HG02840 (cell line): ENCODE measurements at regions not wholly inside any gene's neighbourhood (a gene's known extent, or its start where the extent isn't known, plus 50 kb on each side); places are given as distances from the start of the nearest gene placed in this dataset.

Experiments used
- ATAC-seq: cut with Tn5 transposase; IDR thresholded peaks from one replicate; pipeline ENCODE4 v1.9.1; 2021; ENCODE audit warnings: mild to moderate bottlenecking, moderate library complexity, moderate number of reproducible peaks; ENCODE audit not compliant: unreplicated experiment, low FRiP score

DNA sequence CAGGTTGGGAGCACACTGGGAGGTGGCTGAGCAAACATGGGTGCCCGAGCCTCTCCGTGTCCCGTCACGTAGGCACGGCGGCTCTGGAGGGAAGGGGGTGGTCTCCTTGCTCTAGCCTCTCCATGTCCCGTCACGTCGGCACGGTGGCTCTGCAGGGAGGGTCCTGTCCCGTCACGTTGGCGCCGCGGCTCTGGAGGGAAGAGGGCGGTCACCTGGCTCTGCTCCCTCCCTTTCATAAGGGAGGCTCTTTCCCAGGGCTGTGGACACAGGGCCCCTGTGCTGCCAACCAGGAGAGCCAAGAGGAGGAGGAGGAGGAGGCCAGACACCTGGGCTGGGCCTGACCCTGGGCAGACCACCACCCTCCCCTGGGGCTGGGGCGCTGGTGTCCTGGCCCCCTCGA, 1173.7 kb downstream of the BRD1 start:
- ATAC-seq = no peak

- no peak for ATAC-seq
Observed at GRCh38 chr22:48653306-48653705, 1174.4 kb downstream of the BRD1 start.

GRCh38 chr22:48652796-48653195, 1174.9 kb downstream of the BRD1 start:
- no peak for ATAC-seq

DNA sequence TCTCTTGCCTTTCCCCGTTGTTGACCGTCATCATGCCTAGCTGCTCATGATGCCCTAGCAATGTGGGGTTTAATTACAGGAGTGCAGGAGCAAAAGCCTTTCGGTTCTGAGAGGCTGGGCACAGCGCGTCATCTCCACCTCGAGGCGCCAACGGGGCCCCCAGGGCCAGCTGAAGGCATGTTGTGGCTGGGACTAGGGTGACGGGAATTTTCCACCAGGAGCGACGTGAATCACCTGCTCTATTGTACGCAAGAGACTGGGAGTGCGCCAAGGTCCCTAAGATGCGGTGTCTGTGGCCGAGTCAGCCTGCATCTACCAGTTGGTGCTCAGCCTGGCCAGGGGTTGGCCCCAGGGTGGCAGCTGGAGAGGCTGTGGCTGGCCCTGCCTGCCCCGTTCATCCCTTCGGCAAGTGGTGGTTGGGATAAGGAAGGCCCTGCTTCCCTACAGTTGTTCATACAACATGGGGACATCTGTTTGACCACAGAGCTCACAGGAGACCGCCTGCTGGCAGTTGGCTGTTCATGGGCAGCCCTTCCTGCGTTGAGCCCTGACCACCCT, 1175.6 kb downstream of the BRD1 start:
- no peak for ATAC-seq

GRCh38 chr22:48651036-48651890, 1176.4 kb downstream of the BRD1 start:
- ATAC-seq = no peak

DNA sequence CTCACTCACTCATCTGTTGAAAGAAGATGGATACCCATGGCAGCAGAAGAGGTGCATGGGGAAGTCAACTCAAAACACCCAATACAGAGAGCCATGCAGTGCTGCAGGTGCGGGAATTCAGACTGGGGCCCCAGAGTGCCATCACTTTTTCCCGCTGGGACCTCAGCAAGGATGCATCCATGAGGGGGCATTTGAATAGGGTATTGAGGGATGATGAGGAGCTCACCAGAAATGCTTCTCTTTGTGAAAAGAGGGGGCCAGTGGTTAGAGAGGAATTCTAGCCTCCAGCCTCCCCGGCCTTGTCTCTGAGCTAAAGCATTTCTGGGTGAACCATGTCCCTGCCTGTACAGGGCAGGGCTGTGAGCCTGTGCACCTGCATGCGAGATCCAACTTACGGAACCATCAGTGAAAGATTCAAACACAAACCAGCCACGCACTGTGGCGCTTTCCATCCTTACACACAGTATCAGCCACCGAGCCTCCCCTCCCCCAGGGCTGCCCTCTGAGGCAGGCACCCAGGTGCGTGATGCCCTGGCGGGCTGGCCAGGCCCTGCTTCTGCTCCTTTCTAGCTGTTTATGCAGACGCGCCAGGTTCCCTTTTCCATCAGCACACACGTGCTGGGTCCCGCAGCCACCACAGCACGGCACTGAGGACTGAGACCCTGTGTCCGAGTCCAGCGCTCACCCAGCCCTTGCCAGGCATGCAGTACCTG, 1177.2 kb downstream of the BRD1 start:
- ATAC-seq = no peak

DNA sequence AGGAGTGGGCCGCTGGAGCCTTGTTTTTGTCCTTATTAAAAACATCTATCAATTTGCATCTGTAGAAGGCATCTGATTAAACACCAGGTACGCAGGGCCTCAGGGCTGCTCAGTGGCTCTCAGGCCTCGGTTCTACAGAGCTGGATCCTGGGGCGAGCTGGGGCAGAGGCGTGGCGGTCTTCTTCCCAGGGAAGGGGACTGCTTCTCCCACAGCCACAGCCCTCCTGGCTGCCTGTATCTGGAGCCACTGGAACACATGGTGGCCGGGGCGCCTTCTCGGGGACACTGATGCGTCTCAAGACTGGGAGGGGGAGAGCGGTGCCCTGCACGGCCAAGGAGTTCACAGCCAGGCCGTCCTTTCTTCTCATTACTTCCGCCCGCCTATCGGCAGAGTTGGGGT, 1178.2 kb downstream of the BRD1 start:
- no peak for ATAC-seq

DNA sequence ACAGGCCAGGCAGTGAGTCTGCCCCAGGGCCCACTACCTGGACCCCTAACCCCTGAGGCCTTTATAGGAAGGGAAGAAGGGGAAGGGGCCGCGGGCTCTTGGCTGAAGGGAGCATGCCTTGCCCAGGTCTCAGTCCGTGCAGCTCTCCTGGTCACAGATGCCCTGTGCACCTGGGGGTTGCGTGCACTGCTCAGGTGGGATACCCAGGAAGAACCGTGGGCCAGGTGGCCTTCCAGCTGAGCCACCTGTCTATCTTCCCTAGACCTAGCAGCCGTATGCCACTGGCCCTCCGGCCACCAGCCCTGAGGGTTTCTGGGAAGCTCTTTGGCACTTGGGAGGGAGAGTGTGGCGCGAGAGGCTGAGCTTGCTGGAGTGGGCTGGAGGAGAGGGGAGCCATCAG, 1178.6 kb downstream of the BRD1 start:
- no peak for ATAC-seq

DNA sequence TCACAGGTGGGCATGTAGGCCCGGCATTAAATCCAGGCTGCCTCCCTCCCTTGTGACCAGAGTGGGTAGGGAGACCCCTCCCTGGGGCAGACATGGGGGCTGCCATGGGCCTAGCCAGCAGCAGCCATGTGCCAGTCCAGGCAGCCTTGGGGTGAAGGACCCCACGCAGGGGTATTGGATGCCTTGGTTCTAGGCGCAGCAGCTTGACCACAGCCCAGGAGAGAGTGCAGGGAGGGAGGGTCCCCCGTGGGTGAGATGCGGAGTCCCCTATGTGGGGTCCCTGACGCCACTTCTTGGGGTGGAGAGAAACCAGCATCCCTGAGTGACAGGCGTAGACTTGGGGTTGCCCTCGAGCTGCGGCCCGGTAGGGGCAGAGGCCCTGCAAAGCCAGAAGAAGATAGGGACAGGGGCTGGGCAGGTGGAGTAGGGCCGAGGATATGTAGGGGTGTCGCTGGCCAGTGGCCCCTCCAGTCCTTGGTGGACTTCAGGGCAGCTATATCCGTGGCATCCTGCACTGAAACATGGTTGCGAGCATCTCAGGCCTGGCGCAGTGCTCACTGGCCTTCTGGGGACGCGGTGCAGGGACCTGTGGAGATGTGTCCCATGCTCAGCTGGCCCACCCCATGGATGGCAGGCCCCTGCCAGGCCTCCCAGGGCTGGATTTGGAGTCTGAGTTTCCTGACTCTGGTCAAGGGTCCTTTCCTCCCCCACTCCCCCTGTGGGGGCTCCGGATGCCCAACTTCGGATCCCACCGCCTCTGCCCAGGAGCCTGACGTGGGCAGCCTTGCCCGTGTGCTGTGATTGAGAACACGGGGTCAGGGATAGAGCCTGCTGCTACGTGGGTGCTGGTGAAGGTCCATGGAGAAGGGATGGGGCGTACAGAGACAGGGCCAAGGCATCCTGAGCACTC, 1179.8 kb downstream of the BRD1 start:
- ATAC-seq = no peak

- no peak for ATAC-seq
Observed at GRCh38 chr22:48647051-48647450, 1180.6 kb downstream of the BRD1 start.

GRCh38 chr22:48646216-48646925, 1181.3 kb downstream of the BRD1 start:
- no peak for ATAC-seq

DNA sequence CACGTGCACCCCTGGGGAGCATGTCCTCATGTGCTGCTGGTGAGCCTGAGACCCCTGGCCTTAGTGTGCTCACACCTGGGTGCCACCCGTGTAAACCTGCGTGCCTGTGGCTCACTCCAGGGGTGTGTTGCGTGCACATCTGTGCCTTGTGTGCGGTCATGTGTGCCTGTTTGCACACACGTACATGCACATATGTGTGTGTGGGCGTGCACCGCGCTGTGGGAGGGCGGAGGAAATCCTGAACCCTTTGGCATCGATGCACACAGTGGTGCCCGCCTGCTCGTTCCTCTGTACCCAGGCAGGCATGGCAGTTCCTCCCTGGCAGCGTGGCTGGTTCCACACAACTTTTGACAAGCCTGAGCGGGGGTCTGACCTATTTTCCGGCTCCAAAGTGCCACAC, 1181.9 kb downstream of the BRD1 start:
- ATAC-seq = no peak

- ATAC-seq = no peak
Observed at GRCh38 chr22:48644997-48645396, 1182.7 kb downstream of the BRD1 start.

DNA sequence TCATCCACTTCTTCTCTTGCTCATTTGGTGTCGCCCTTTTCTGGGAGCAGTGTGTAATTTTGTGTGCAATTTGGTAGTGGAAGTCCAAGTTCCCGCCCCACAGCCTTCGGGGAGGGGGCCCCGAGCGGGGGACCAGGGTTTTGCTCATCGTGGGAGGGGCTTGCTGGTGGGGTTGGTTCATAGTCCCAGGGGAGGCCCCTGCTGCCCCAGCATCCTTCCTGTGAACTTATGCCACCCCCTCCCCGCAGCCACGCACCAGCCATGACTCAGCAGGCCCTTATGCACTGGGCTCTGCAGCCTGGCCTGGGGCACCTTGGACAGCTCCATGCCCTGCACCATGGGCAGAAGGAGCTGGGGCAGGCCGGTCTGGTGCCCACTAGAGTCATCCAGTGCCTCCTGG, 1183.6 kb downstream of the BRD1 start:
- ATAC-seq = no peak

DNA sequence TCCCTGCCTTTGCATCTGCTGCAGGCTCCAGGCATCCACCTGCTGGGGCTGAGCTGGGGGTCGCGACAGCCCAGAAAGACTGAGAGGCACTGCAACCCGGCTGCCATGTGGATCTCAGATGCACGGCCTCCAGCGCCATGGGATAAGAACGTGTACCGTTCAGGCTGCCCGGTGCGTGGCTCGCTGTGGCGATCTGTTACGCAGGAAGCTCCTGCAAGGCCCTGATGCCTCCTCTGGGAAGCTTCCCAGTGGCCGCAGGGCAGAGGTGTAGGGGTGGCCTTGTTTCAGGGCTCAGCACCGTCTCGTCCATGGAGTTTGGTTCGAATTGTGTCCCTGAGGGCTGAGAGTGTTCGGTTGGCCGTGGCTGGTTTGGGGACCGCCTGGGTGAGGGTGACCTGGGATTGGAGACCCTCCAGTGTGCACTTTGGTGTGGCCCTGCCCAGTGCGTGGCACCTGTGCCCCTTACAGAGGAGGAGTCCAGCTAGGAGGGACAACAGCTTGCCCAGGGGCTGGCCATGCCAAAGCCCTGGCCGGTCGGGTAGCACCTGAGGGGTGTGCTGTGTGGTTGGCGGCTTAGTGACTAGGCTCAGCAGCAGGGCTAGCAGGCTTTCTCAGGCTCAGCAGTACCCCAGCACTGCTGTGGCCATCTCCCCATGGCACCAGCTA, 1184.5 kb downstream of the BRD1 start:
- ATAC-seq = no peak

DNA sequence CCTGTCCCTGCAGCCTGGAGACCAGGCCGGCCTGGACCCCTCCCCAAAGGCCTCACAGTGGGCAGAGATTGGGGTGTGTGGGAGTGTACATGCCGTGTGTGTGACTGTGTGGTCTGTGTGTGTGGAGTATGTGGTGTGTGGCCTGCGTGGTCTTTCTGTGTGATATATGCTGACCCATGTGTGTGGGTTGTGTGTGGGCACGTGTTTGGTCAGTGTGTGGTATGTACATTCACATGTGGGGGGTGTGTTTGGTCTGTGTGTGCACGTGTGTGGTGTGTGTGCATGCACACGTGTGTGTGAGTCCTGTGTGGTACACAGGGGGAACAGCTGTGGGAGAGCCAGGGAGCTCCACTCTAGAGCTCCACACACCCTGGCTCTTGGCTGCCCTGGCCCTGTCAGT, 1185.1 kb downstream of the BRD1 start:
- no peak for ATAC-seq

DNA sequence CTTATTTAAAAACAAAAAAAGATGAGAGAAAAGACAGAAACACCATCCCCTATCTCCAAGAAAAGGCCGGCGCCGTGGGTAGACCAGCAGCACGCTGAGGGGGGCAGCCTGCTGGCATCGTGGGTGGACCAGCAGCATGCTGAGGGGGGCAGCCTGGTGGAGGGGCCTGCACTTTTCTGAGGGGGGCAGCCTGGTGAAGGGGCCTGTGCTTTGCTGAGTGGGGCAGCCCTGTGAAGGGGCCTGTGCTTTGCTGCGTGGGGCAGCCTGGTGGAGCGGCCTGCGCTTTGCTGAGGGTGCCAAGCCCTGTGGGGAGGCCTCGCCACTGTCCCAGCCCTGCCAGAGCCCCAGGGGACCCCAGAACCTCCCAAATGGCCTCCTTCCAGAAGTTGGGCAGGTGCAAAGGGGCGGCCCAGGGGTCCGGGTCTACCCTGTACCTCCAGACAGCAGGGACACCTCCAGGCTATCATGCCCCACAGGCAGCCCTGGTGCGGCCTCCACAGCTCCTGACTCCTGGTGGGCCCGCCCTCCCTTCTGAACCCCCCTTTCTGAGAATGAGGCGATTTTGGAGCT, 1185.7 kb downstream of the BRD1 start:
- no peak for ATAC-seq

GRCh38 chr22:48640890-48641841, 1186.5 kb downstream of the BRD1 start:
- ATAC-seq = no peak
